Heart right ventricle (tissue), 16 donors: ENCODE measurements at regions not wholly inside any gene's neighbourhood (a gene's known extent, or its start where the extent isn't known, plus 50 kb on each side); places are given as distances from the start of the nearest gene placed in this dataset.

Source experiments
- ATAC-seq, 8 donors: fragments of 200-7000 bp; cut with Tn5 transposase; one replicate each; pipeline ENCODE4 v1.9.1; 2020; ENCODE audit warnings: mild to moderate bottlenecking in 8 of 8, moderate library complexity in 8 of 8, moderate number of reproducible peaks in 1 of 8
- DNase-seq, 2 donors: peaks; one replicate each; pipeline ENCODE4 v3.0.0-alpha.2; 2020
- H3K27ac ChIP-seq, 10 donors: fragments of 200-600 bp; sonication (generic) in 2 of 10; one replicate each; pipeline versions ENCODE4 v1.5.0 to v1.8.0; 2020 to 2022; ENCODE audit warnings: mild to moderate bottlenecking in 3 of 10
- H3K27me3 ChIP-seq, 7 donors: fragments of 200-600 bp; one replicate each; pipeline ENCODE4 v1.8.0; 2021 to 2022; ENCODE audit warnings: mild to moderate bottlenecking in 2 of 7
- H3K36me3 ChIP-seq, 9 donors: fragments of 200-600 bp; sonication (generic) in 1 of 9; one replicate each; pipeline versions ENCODE4 v1.5.0 to v1.8.0; 2020 to 2022; ENCODE audit warnings: mild to moderate bottlenecking in 2 of 9
- H3K4me1 ChIP-seq, 9 donors: fragments of 200-600 bp; sonication (generic) in 1 of 9; one replicate each; pipeline versions ENCODE4 v1.5.0 to v1.8.0; 2020 to 2022; ENCODE audit warnings: mild to moderate bottlenecking in 4 of 9
- H3K4me3 ChIP-seq, 10 donors: fragments of 200-600 bp; sonication (generic) in 2 of 10; one replicate each; pipeline versions ENCODE4 v1.5.0 to v1.8.0; 2020 to 2022; ENCODE audit warnings: mild to moderate bottlenecking in 7 of 10, moderate library complexity in 2 of 10
- H3K9me3 ChIP-seq, 11 donors: fragments of 200-600 bp in 10 of 11; sonication (generic) in 2 of 11; one replicate each; pipeline versions ENCODE4 v1.5.0 to v1.8.0; 2013 to 2022; ENCODE audit warnings: mild to moderate bottlenecking in 2 of 11, control low read depth in 1 of 11, moderate library complexity in 1 of 11
- CTCF ChIP-seq, 9 donors: fragments of 200-600 bp; sonication (generic) in 2 of 9; IDR thresholded peaks; one replicate each; pipeline versions ENCODE4 v1.5.0 to v1.8.0; 2021 to 2022; ENCODE audit warnings: antibody characterized with exemption in 9 of 9, mild to moderate bottlenecking in 5 of 9, moderate library complexity in 1 of 9
- WGBS, 2 donors: extraction: QIAGEN DNeasy Blood & Tissue Kit; methylation state at CpG; one replicate each; pipeline ENCODE4 v1.1.7; 2013; ENCODE audit warnings: inconsistent platforms in 1 of 2; 5-methylcytosine and 5-hydroxymethylcytosine counted together
- intact Hi-C, 10 donors: fragments of 100-400 bp; cut with DNase I; formaldehyde crosslinking; loops; one replicate each; pipeline versions ENCODE4 v1.11.1 to v1.14.2; 2022
- donor health status: Arrhythmogenic right ventricular cardiomyopathy.
- donor health status: ischemic (EF 13 %, LVEDD 7.1; RV severe dilation, severe dysfunction).
- donor health status: healthy with polysubstance abuse.
- donor health status: DM: no; HTN: yes; CAD: no.
- donor health status: DM: no; HTN: no; CAD: no.
- donor health status: ischemic (EF 25% LVEDD 6.9; RV normal size, moderate dysfunction).
- donor health status: ischemic (EF 25% LVEDD 5.7; RV mildly dilated, moderate dysfunction).
- donor health status: healthy.
- donor health status: DM: yes; HTN: yes; CAD: no.
- donor health status: Ischemic cardiomyopathy.
- donor health status: ischemic (EF 35%, LVEDD 5.7; RV mildly dilated, moderate dysfunction).
- donor health status: nonischemic (EF 11% LVEDD 7.7; RV severe dilation, severe dysfunction).
- donor health status: DM: yes; HTN: yes; CAD: no.
- donor health status: PGD.
- donor health status: ischemic (EF 29% LVEDD 5.4; RV normal size, mild dysfunction).
- donor health status: nonischemic (EF 23%, LVEDD 6.1; RV moderate dilation, normal function).

- no peak for TF ChIP-seq CTCF (IDR thresholded peaks at IDR 0.05)
- H3K27ac ChIP-seq, result peak overlapping the region in 9 of 10 donors; percentile 47 to 91 (median 64)
- no peaks in the 10 kb centered on the region for H3K9me3 ChIP-seq
- DNase-seq, result peak; percentile 85 to 91
- peak overlapping the region in 1 of 10 donors; percentile 32 for H3K4me3 ChIP-seq
- H3K4me1 ChIP-seq, result peaks cover 9 to 77% (median 30%) of the 10 kb centered on the region in 9 donors
- WGBS, 2 donors, result 29 to 33% methylated on average over 26 of the region's 26 CpGs
- no peaks in the 10 kb centered on the region for H3K36me3 ChIP-seq
- intact Hi-C loops, result loop anchor here in 2 of 10 donors (10.0 kb wide), 2 partner anchors 108 to 152 kb away; partner anchors contain the start of gene CEBPB (in 1 of the 2)
- H3K27me3 ChIP-seq, result no peaks in the 10 kb centered on the region
- ATAC-seq, result peak; percentile 77 to 91 (median 84)
Observed at GRCh38 chr20:50346374-50347283, 156.0 kb downstream of the CEBPB start.

GRCh38 chr20:50347284-50348063 lies 156.8 kb downstream of the CEBPB start:
- H3K4me1 ChIP-seq, result peaks cover 9 to 77% (median 30%) of the 10 kb centered on the region in 9 donors
- no peaks in the 10 kb centered on the region for H3K36me3 ChIP-seq
- H3K9me3 ChIP-seq, result no peaks in the 10 kb centered on the region
- H3K27ac ChIP-seq, result peak overlapping the region in 9 of 10 donors; percentile 47 to 91 (median 63)
- ATAC-seq (peak in 3 of 8 donors; percentile 7 to 30 (median 25)), DNase-seq (no peak)
- no peaks in the 10 kb centered on the region for H3K27me3 ChIP-seq
- H3K4me3 ChIP-seq, result no peak overlapping the region
- TF ChIP-seq CTCF (IDR thresholded peaks at IDR 0.05), result no peak
- intact Hi-C loops, result loop anchor here in 2 of 10 donors (10.0 kb wide), 2 partner anchors 107 to 153 kb away; partner anchors contain the start of gene CEBPB (in 1 of the 2)
- 84 to 86% methylated on average over 13 of the region's 13 CpGs for WGBS, 2 donors

GRCh38 chr20:50348096-50348495 lies 157.5 kb downstream of the CEBPB start:
- peak in 7 of 8 donors; percentile 18 to 60 (median 36) for ATAC-seq
- peak overlapping the region in 7 of 10 donors; percentile 22 to 91 (median 63) for H3K27ac ChIP-seq

More at GRCh38 chr20:50348096-50348495, 157.5 kb downstream of the CEBPB start:
- Histone ChIP-seq H3K4me3 (no peak overlapping the region), H3K27me3 (no peaks in the 10 kb centered on the region), H3K36me3 (no peaks in the 10 kb centered on the region), H3K9me3 (no peaks in the 10 kb centered on the region), H3K4me1 (peaks cover 9 to 79% (median 30%) of the 10 kb centered on the region in 9 donors)
- DNase-seq, result peak in 1 of 2 donors; percentile 55
- intact Hi-C loops, result loop anchor here in 2 of 10 donors (10.0 kb wide), 2 partner anchors 107 to 153 kb away; partner anchors contain the start of gene CEBPB (in 1 of the 2)
- 59 to 66% methylated on average over 6 of the region's 6 CpGs for WGBS, 2 donors
- no peak for TF ChIP-seq CTCF (IDR thresholded peaks at IDR 0.05)
